GM23248 (cell line): ENCODE measurements at regions not wholly inside any gene's neighbourhood (a gene's known extent, or its start where the extent isn't known, plus 50 kb on each side); places are given as distances from the start of the nearest gene placed in this dataset.

Experiments used
- DNase-seq: peaks from one replicate; pipeline ENCODE4 v3.0.0-alpha.2; 2015
- H2AFZ ChIP-seq: fragments of 200-600 bp; sonication (generic); 2 replicates; pipeline ENCODE4 v1.6.1; 2016; ENCODE audit warnings: antibody characterized with exemption
- H3F3A ChIP-seq: fragments of 200-600 bp; sonication (generic); 2 replicates; pipeline ENCODE4 v1.6.1; 2016; ENCODE audit warnings: mild to moderate bottlenecking, antibody characterized with exemption, mixed run types; ENCODE audit not compliant: insufficient read depth
- H3K27ac ChIP-seq: fragments of 200-600 bp; sonication (generic); 2 replicates; pipeline ENCODE4 v1.5.1; 2016; ENCODE audit warnings: mild to moderate bottlenecking
- H3K27me3 ChIP-seq: fragments of 200-600 bp; sonication (generic); replicated peaks from 2 replicates; pipeline ENCODE4 v1.6.1; 2016; ENCODE audit warnings: mild to moderate bottlenecking; ENCODE audit not compliant: insufficient read depth
- H3K36me3 ChIP-seq: fragments of 200-600 bp; sonication (generic); 2 replicates; pipeline ENCODE4 v1.6.1; 2016; ENCODE audit warnings: low read depth, mild to moderate bottlenecking
- H3K4me1 ChIP-seq: fragments of 200-600 bp; sonication (generic); 2 replicates; pipeline ENCODE4 v1.6.1; 2016; ENCODE audit warnings: mild to moderate bottlenecking; ENCODE audit not compliant: insufficient read depth
- H3K4me2 ChIP-seq: fragments of 200-600 bp; sonication (generic); one replicate; pipeline ENCODE4 v1.6.1; 2016; ENCODE audit warnings: mild to moderate bottlenecking; ENCODE audit not compliant: unreplicated experiment
- H3K4me3 ChIP-seq: fragments of 200-600 bp; sonication (generic); 2 replicates; pipeline ENCODE4 v1.5.1; 2016; ENCODE audit warnings: mild to moderate bottlenecking
- H3K79me2 ChIP-seq: fragments of 200-600 bp; sonication (generic); 2 replicates; pipeline ENCODE4 v1.6.1; 2016; ENCODE audit warnings: mild to moderate bottlenecking; ENCODE audit not compliant: insufficient read depth
- H3K9ac ChIP-seq: fragments of 200-600 bp; sonication (generic); 2 replicates; pipeline ENCODE4 v1.6.1; 2016; ENCODE audit warnings: mild to moderate bottlenecking
- H3K9me2 ChIP-seq: fragments of 200-600 bp; sonication (generic); 2 replicates; pipeline ENCODE4 v1.6.1; 2016; ENCODE audit warnings: mixed run types, mild to moderate bottlenecking, moderate library complexity; ENCODE audit not compliant: insufficient read depth
- H3K9me3 ChIP-seq: fragments of 200-600 bp; sonication (generic); one replicate; pipeline ENCODE4 v1.6.1; 2017; ENCODE audit warnings: low read depth
- H4K20me1 ChIP-seq: fragments of 200-600 bp; sonication (generic); 2 replicates; pipeline ENCODE4 v1.6.0; 2016; ENCODE audit not compliant: insufficient read depth
- EZH2 ChIP-seq: fragments of 200-600 bp; sonication (generic); IDR thresholded peaks from 2 replicates; pipeline ENCODE4 v1.6.1; 2018; ENCODE audit warnings: antibody characterized with exemption, mild to moderate bottlenecking; ENCODE audit not compliant: insufficient read depth, poor library complexity, severe bottlenecking
- EZH2phosphoT487 ChIP-seq: fragments of 200-600 bp; sonication (generic); IDR thresholded peaks from 2 replicates; pipeline ENCODE4 v1.6.1; 2018; ENCODE audit warnings: antibody characterized with exemption, moderate library complexity, mild to moderate bottlenecking, low read depth; ENCODE audit not compliant: insufficient read depth
- WGBS, 2 experiments: methylation state at CpG; one replicate each; pipeline ENCODE4 v1.1.6; 2015 to 2017; ENCODE audit warnings: low lambda C conversion rate in 2 of 2, low coverage in 1 of 2; ENCODE audit errors: missing lambda C conversion rate in 2 of 2; 5-methylcytosine and 5-hydroxymethylcytosine counted together
- in situ Hi-C: fragments of 300-500 bp; cut with MboI; formaldehyde crosslinking; loops from 2 replicates; pipeline ENCODE4 v1.15.0; 2020

DNA sequence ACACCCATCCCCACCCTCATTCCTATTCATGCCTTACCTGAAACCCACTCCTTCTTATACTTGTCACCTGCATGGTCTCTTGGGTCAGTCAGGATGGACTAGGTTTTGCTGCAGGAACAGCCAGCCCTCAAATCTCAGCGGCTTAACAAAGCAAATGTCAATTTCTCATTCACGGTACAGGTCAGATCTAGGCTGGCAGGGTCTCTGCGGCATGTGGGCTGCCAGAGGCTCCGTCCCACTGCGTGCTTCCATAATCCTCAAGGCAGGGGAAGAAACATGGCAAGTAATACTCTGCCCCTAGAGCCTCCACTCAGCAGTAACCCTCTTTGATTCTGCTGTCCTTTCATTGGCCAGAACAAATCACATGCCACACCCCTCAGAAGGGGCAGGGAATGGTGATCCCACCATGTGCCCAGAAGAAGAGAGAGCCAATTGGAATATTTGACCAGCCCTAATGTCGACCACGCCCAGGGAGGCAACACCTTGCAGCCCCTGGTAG is 114.9 kb upstream of the ZMIZ1 start:
- H3K27ac ChIP-seq: no peak overlapping the region

DNA sequence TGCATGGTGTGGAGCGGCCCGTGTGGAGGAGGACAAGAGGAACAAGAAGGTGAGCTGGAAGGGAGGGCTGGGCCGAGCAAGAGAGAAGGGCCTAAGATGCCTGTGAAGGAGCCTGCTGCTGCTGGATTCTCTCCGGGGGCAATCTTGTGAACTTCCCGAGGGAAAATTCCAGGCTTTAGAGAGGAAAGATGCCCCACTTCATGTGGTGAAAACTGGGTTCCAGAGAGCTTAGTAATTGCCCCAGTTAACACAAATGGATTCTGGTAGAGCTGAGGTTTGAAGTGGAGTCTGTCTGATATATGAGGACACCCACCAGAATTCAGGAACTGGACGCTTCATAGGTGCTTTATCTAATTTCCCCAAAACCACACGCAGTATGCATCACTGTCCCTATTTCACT is 114.1 kb upstream of the ZMIZ1 start:
- no peak for DNase-seq
- Histone ChIP-seq H3K9me2 (no peaks in the 10 kb centered on the region), H3K36me3 (no peaks in the 10 kb centered on the region), H2AFZ (no peak overlapping the region), H3K9ac (no peak overlapping the region), H3F3A (peaks cover 9% of the 10 kb centered on the region; the same call in 1 of the 2 replicates), H3K4me3 (no peak overlapping the region), H3K9me3 (no peaks in the 10 kb centered on the region), H3K79me2 (no peaks in the 10 kb centered on the region), H3K4me1 (peaks cover 3% of the 10 kb centered on the region; the same call in 1 of the 2 replicates), H3K27me3 (no peaks in the 10 kb centered on the region), H3K27ac (no peak overlapping the region), H4K20me1 (no peaks in the 10 kb centered on the region), H3K4me2 (no peak overlapping the region)
- 92 to 97% methylated on average over 7 of the region's 7 CpGs for WGBS, 2 experiments
- no peak for TF ChIP-seq EZH2phosphoT487
- no peak for TF ChIP-seq EZH2
- in situ Hi-C loops: no loop called here

More for the DNA sequence above, 114.9 kb upstream of the ZMIZ1 start:
- Histone ChIP-seq H3K4me3 (no peak overlapping the region), H2AFZ (no peak overlapping the region), H3K9me3 (no peaks in the 10 kb centered on the region), H3F3A (peaks cover 8% of the 10 kb centered on the region; the same call in 1 of the 2 replicates), H3K9ac (no peak overlapping the region), H3K36me3 (no peaks in the 10 kb centered on the region), H3K9me2 (no peaks in the 10 kb centered on the region), H4K20me1 (no peaks in the 10 kb centered on the region), H3K27me3 (no peaks in the 10 kb centered on the region), H3K4me1 (peaks cover 3% of the 10 kb centered on the region; the same call in 1 of the 2 replicates), H3K79me2 (no peaks in the 10 kb centered on the region), H3K4me2 (no peak overlapping the region)
- no peak for DNase-seq
- in situ Hi-C loops: no loop called here
- 87 to 89% methylated on average over 7 of the region's 7 CpGs for WGBS, 2 experiments
- no peak for TF ChIP-seq EZH2phosphoT487
- TF ChIP-seq EZH2: no peak

DNA sequence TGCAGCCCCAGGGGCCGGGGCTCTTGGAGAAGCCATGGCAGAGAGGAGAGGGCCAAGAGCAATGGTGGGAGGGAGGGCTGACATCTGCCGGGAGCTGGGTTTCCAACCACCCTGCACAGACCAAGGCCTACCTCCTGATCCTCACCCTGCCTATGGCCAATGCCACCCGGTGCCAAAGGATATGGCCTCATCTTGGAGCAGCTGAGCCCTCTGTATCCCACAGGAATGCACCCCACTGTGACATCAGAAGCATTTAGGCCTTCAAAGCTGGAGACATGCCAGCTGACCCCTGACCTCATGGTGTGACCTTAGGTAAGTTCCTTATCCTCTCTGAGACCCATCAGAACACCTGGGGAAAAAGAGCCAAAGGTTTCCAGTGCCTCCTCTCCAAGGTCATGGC is 113.6 kb upstream of the ZMIZ1 start:
- TF ChIP-seq EZH2phosphoT487 (no peak), EZH2 (no peak)

DNA sequence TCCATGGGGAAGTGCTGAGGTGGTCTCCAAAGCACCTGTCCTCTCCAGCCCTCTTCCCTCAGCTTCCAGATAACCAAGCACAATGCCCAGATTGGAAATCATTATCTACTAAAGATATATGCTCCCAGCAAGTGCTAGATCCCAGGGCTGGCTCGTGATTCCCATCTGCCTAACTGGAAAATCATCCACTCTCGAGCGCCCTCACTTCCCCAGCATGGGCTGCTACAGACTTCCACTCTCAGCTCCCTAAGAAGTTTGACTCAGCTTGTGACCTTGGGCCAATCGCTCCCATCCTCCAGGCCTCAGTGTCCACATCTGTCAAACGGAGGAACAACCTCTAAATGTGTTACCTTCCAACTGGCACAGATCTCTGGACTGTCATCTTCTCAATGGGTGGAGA is 112.4 kb upstream of the ZMIZ1 start:
- Histone ChIP-seq H3K9ac (no peak overlapping the region), H3K36me3 (no peaks in the 10 kb centered on the region), H3K27ac (no peak overlapping the region), H4K20me1 (no peaks in the 10 kb centered on the region), H3K79me2 (no peaks in the 10 kb centered on the region), H3K4me3 (no peak overlapping the region), H2AFZ (no peak overlapping the region), H3K27me3 (no peaks in the 10 kb centered on the region), H3F3A (peaks cover 15% of the 10 kb centered on the region), H3K4me1 (peaks cover 3% of the 10 kb centered on the region), H3K9me2 (no peaks in the 10 kb centered on the region), H3K9me3 (no peaks in the 10 kb centered on the region), H3K4me2 (no peak overlapping the region)
- TF ChIP-seq EZH2phosphoT487 (no peak), EZH2 (no peak)
- in situ Hi-C loops: no loop called here
- no peak for DNase-seq
- 90 to 91% methylated on average over 5 of the region's 5 CpGs for WGBS, 2 experiments

More for the DNA sequence above, 113.6 kb upstream of the ZMIZ1 start:
- Histone ChIP-seq H3K79me2 (no peaks in the 10 kb centered on the region), H4K20me1 (no peaks in the 10 kb centered on the region), H3K9ac (no peak overlapping the region), H3K27ac (no peak overlapping the region), H3K4me2 (no peak overlapping the region), H3K27me3 (no peaks in the 10 kb centered on the region), H3F3A (peaks cover 14% of the 10 kb centered on the region), H3K9me3 (no peaks in the 10 kb centered on the region), H3K4me3 (no peak overlapping the region), H2AFZ (no peak overlapping the region), H3K36me3 (no peaks in the 10 kb centered on the region), H3K4me1 (peaks cover 3% of the 10 kb centered on the region; the same call in 1 of the 2 replicates), H3K9me2 (no peaks in the 10 kb centered on the region)
- 92 to 100% methylated on average over 3 of the region's 3 CpGs for WGBS, 2 experiments
- DNase-seq: no peak
- in situ Hi-C loops: no loop called here
